Right cardiac atrium (tissue), 5 donors: ENCODE measurements at regions not wholly inside any gene's neighbourhood (a gene's known extent, or its start where the extent isn't known, plus 50 kb on each side); places are given as distances from the start of the nearest gene placed in this dataset.

ENCODE experiments used
- ATAC-seq, 2 donors: fragments of 200-7000 bp; cut with Tn5 transposase; one replicate each; pipeline versions ENCODE4 v1.8.0 to v1.9.1; 2020; ENCODE audit warnings: moderate library complexity in 2 of 2, mild to moderate bottlenecking in 1 of 2
- DNase-seq, 3 donors: peaks; one replicate each; pipeline ENCODE4 v3.0.0-alpha.2; 2020
- H3K27ac ChIP-seq: one replicate; pipeline ENCODE4 v1.5.1; 2013; ENCODE audit warnings: mild to moderate bottlenecking, low read length, control low read depth, moderate library complexity
- H3K27me3 ChIP-seq: one replicate; pipeline ENCODE4 v1.6.1; 2013; ENCODE audit not compliant: control insufficient read depth, insufficient read depth
- H3K4me1 ChIP-seq: one replicate; pipeline ENCODE4 v1.6.1; 2013; ENCODE audit warnings: low read length; ENCODE audit not compliant: control insufficient read depth, insufficient read depth
- H3K4me3 ChIP-seq: one replicate; pipeline ENCODE4 v1.5.1; 2013; ENCODE audit warnings: low read length, control low read depth
- H3K9me3 ChIP-seq: one replicate; pipeline ENCODE4 v1.6.1; 2013; ENCODE audit warnings: low read length; ENCODE audit not compliant: control insufficient read depth
- WGBS: extraction: QIAGEN DNeasy Blood & Tissue Kit; methylation state at CpG from one replicate; pipeline ENCODE4 v1.1.7; 2013; 5-methylcytosine and 5-hydroxymethylcytosine counted together
- intact Hi-C, 4 donors: fragments of 100-400 bp; cut with DNase I; formaldehyde crosslinking; loops; one replicate each; pipeline versions ENCODE4 v1.11.0 to v1.14.0; 2022 to 2023
- donor health status: healthy with polysubstance abuse.
- donor health status: DM: no; HTN: yes; CAD: no.
- donor health status: DM: no; HTN: no; CAD: no.
- donor health status: DM: no; HTN: yes; CAD: no; lungs with severe emphysema.
- donor health status: DM: yes; HTN: yes; CAD: no.

DNA sequence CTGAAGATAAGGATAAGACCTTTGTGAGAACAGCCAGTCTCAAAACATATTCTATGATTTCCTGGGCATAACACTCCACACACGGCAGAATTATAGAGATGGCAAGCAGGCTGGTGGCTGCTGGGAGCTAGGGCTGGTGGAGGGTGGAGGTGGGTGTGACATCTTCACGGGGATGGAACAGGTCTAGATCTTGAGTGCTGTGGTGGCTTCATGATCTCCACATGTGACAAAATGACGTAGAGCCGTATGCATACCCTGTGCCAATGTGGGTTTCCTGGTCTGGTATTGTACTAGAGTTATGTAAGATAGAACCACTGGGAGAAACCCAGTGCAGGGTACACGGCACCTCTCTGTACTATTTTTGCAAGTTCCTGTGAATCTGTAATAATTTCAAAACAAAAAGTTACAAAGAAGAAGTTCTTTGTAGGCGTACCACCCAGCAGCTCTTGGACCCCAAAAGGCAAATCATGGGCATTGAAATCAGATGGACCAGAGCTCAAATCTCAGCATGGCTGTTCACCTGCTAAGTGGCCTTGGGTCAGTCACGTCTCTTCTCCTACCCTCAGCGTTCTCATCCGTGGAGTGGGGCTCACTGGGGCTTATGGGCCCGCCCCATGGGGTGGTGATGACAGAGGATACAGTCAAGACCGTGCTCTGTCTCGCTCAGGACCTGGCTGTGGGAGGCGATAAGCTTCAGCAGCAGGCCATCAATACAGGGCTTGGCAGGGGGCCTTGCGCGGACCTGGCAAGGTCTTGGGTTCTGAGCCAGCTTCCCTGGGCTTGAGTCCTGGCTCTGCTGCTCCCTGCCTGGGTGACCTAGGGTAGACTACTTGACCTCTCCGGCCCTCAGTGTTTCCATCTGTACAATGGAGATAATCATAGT is 74.7 kb upstream of the UNC5A start:
- Histone ChIP-seq H3K4me1 (no peaks in the 10 kb centered on the region), H3K9me3 (peaks cover under 1% of the 10 kb centered on the region), H3K4me3 (no peak overlapping the region), H3K27me3 (no peaks in the 10 kb centered on the region), H3K27ac (no peak overlapping the region)
- intact Hi-C loops: no loop called here
- 76% methylated on average over 16 of the region's 16 CpGs for WGBS
- DNase-seq: no peak
- ATAC-seq: no peak

DNA sequence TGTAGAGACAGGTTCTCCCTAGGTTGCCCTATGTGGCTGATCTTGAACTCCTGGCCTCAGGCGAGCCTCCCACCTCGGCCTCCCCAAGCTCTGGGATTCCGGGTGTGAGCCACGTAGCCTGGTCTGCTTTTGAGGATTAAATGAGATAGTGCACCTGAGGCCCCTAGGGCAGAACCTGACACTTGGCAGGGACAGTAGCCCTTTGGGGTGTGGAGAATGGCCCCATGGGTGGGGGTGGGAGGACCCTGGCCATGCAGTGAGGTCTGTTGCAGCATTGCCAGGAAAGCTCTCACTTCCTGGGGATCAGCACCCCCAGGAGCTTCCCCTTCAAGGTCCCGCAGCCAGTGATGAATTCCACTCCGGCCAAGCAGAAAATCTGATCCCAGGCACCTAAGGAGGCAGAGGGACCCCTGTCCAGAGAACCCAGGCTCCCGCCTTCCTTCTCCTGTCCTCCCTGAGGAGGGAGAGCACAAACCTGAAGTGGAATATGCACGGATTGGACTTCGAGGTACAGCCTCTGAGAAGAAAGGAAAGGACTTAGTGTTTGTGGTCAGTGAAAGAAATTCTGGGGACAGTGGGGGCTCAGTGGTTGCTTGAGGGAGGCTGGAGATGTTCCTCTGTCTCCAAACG is 73.9 kb upstream of the UNC5A start:
- no peak for DNase-seq
- Histone ChIP-seq H3K4me3 (no peak overlapping the region), H3K4me1 (no peaks in the 10 kb centered on the region), H3K27ac (no peak overlapping the region), H3K27me3 (no peaks in the 10 kb centered on the region), H3K9me3 (no peaks in the 10 kb centered on the region)
- 60% methylated on average over 10 of the region's 10 CpGs for WGBS
- ATAC-seq: no peak
- intact Hi-C loops: no loop called here

DNA sequence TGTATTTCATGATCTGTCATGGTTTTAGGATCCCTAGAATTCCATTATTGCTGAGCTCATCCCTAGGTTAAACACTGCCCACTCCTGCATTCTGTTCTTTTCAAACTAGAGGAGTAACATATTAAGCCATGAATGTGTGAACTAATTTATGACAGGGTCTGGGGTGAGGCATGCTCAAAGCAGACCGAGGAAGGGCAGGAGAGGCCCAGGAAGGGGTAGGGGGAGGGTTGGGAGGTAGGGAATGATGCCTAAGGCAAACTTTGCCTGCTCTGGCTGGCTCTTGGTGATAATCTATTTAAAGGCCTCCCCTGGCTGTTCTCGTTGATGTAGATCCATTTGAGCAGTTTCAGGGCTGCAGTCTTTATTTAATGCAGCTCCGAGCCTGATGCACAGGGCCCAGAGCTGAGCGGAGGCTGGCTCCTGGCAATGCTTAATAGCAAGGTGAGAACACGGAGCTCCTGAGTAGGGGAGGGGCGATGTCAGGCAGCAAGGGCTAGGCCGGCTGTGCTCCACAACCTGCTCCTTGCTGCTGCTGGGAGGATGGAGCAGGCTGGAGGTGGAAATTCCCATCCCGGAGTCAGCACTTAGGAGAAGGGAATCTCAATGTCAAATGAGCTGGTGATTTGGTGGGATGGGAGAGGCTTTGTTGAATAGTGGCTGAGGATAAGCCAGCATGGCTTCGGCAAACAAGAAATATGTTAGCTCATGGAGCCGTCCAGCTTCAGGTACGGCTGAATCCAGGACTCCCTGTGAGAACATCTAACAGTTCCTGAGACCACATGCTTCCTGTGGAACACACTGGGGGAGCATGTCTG is 73.2 kb upstream of the UNC5A start:
- Histone ChIP-seq H3K4me1 (no peaks in the 10 kb centered on the region), H3K27me3 (no peaks in the 10 kb centered on the region), H3K27ac (no peak overlapping the region), H3K4me3 (no peak overlapping the region), H3K9me3 (no peaks in the 10 kb centered on the region)
- DNase-seq: no peak
- no peak for ATAC-seq
- WGBS: 61% methylated on average over 11 of the region's 11 CpGs
- intact Hi-C loops: no loop called here

DNA sequence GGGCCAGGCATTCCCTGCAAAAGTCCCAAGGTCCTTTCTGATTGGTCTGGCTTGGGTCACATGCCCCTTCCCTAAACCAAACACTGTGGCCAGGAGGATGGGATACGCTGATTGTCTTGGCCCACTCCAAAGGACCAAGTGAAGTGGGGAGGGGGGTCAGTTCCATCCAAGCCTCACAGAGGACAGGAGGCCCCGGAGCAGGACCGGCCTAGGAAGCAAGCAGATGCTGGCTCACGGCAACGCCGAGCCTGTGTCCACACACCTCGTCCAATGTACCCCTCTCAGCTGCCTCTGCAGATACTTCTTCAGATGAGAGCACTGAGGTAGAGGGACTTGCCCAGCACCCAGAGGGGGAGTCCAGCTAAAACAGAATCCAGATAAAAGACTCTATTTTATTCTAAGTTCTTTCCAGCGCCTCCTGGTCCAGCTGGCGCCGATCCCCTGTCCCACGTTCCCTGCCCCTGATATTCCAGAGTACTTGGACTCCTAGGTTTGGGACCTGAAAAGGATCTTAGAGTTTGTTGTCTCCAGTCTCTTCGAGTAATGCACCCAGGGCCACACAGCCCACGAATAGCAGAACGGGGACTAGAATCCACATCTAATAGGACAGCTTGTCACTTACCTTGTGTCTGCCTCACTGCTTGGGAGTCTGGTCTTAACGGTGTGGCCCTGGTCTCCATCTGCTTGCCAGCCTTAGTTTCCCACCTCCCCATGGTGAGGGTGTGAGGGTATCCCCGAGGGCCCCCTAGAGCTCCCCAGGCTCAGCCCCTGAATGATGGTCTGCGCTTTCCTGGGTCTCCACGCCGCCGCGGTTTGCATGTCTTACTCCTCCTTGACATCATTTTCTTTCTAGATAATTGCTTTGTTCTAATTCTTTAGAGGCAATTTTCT is 72.4 kb upstream of the UNC5A start:
- ATAC-seq (no peak), DNase-seq (no peak)
- H3K4me1 ChIP-seq: no peaks in the 10 kb centered on the region
- H3K9me3 ChIP-seq: no peaks in the 10 kb centered on the region
- intact Hi-C loops: no loop called here
- H3K27ac ChIP-seq: no peak overlapping the region
- no peaks in the 10 kb centered on the region for H3K27me3 ChIP-seq
- 81% methylated on average over 21 of the region's 21 CpGs for WGBS
- H3K4me3 ChIP-seq: no peak overlapping the region

DNA sequence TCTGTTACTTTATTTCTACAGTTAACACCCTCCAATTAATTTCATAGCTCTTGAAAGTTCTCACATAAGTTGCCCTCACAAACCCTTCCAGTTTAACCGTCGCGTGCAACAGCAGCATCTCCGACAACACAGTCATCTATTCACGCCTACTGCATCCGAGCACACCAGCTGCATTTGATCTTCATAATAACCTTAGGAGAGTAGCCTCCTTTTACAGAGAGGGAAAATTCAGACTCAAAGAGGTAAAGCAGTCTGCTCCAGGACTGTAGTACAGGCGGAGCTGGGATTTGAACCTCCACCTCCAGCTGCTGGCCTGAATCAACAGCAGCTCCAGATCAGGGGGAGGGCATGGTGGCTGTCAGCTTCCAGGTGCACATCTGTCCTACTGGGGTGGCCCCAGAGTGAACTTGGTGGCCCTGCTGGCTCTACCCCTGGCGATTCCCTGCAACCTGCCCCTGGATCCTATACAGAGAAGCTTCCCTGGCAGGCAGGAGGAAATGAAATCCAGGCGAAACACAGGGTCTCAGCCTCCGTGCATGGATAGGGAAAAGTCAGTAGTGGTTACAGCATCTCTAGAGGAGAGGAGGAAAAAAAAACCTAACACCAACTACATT is 71.6 kb upstream of the UNC5A start:
- DNase-seq (no peak), ATAC-seq (no peak)
- Histone ChIP-seq H3K4me1 (no peaks in the 10 kb centered on the region), H3K4me3 (no peak overlapping the region), H3K9me3 (no peaks in the 10 kb centered on the region), H3K27me3 (no peaks in the 10 kb centered on the region), H3K27ac (no peak overlapping the region)
- 76% methylated on average over 10 of the region's 10 CpGs for WGBS
- intact Hi-C loops: no loop called here

DNA sequence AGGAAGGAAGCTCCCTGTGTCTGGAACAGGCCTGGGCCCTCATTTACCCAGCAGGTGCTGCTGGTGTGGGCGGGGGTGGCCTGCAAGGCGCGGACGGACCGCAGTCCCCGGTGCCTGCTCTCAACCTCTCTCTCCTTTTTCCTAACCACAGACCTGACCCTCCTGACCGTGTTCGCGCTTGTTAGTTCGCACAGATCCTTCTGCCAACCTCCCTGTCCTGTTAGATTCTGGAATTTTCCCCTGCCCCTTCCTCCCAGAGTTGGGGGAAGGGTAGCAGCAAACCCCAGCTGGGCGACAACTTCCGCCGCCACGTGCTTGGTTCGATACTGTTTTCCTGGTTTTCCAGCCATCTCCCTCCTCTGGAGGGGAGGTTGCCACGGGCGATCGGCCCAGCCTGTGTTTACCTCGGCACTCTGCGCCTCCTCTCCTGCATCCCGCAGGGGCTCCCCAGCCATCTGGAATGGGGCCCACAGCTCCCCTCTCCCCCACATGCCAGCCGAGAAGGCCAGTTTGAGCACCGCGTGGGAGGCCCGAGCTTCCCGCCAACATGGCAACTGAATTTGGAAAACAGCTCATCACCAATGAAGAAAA is 70.8 kb upstream of the UNC5A start:
- no peak for DNase-seq
- intact Hi-C loops: no loop called here

DNA sequence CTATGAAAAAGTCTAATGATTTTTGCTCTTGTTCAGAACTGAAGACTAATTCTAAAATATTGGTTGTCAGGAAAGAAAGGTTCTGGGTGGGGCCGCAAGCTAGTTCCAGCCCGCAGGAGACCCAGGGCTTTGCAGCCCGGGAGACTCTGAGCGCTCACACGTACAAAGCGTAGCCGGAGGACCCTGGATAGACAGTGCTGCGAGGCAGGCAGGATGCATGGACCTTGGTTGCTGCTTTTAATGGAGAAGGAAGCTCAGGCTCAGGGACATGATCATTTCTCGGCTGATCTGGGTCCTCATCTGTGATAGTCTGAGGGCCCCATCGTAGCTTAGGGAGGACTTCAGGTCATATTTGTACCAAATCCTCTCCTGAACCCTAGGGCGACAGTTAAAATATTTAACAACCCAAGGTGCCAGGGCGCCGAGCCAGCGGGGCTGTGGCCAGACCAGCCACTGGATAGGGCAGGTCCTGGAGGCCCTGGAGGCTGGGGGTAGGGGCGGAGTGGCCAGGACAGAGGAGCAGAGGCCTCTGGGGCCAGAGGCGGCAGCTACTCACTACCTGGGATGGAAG is 70.1 kb upstream of the UNC5A start:
- Histone ChIP-seq H3K9me3 (no peaks in the 10 kb centered on the region), H3K4me1 (no peaks in the 10 kb centered on the region), H3K27ac (no peak overlapping the region), H3K4me3 (no peak overlapping the region), H3K27me3 (no peaks in the 10 kb centered on the region)
- intact Hi-C loops: no loop called here
- ATAC-seq (no peak), DNase-seq (no peak)
- 73% methylated on average over 16 of the region's 16 CpGs for WGBS

More for the DNA sequence above, 70.8 kb upstream of the UNC5A start:
- no peak for ATAC-seq
- Histone ChIP-seq H3K9me3 (no peaks in the 10 kb centered on the region), H3K27ac (no peak overlapping the region), H3K4me3 (no peak overlapping the region), H3K27me3 (no peaks in the 10 kb centered on the region), H3K4me1 (no peaks in the 10 kb centered on the region)
- WGBS: 32% methylated on average over 26 of the region's 26 CpGs

DNA sequence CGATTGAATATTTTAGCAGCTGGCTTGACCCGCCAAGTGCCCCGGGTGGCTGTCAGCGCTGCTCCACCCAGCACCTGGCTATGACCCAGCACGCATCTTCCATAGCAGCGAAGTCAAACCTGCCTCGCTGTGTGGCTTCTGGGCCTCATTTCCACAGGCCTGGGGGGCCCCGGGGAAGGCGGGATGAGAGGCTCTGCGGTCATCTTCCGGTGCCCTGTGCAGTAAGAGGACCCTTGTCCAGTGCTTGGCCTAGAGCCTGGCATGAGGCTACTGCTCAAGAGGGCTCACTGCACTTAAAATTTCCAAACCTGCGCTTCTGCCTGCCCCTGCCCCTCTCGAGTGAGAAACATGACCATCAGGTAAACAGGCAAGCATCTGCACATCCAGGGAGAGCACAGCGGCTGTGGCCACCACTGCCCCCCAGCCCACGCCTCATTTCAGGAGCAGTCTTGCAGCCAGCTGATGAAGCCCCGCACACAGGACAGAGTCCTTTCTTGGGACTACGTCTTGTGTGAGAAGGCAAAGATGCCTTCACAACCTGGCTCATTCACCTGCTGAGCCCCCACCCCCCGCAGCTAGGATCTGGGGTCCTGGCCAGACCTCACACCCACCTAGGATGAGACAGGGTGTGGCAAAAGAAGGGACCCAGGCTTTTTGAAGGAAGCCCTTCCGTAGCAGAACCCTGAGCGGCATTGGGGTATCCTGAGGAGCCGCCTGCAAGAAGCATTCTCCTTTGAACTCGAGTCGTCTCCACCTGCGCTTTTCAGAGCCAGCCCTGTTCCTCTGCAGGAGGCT is 69.5 kb upstream of the UNC5A start:
- ATAC-seq (no peak), DNase-seq (no peak)
- 75% methylated on average over 24 of the region's 24 CpGs for WGBS

DNA sequence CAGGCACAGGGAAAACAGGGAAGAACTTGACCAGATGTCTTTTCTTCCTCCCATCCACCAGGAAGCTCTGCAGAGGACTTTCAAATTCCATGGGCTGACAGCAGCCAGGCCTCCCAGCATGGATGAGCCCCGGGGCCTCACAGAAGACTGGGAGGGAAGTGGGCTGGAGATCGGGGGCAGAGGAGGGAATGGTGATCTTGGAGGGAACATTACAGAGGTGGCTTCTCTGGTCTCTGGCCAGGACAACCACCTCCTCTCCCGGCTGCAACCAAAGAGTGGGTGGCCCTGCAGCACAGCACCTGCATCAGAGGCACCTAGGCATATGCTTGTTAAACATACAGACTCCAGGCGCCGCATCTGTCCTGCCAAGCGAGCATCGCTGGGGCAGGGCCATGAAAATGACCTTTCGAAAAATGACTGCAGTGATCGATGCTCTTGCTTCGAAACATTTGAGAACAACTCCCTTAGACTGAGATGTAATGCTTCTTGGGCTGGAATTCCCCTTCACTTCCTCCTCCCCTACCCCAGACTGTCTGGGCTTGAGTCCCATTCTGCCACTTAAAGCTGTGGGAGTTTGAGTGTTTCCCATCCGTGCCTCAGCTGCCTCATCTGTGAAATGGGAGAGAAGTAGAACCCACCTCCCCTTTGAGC is 68.7 kb upstream of the UNC5A start:
- no peaks in the 10 kb centered on the region for H3K9me3 ChIP-seq
- H3K27ac ChIP-seq: no peak overlapping the region
- no peaks in the 10 kb centered on the region for H3K27me3 ChIP-seq
- ATAC-seq (no peak), DNase-seq (no peak)
- H3K4me3 ChIP-seq: no peak overlapping the region
- intact Hi-C loops: no loop called here
- 64% methylated on average over 11 of the region's 11 CpGs for WGBS
- H3K4me1 ChIP-seq: no peaks in the 10 kb centered on the region

More for the DNA sequence above, 69.5 kb upstream of the UNC5A start:
- H3K4me1 ChIP-seq: no peaks in the 10 kb centered on the region
- intact Hi-C loops: no loop called here
- no peak overlapping the region for H3K4me3 ChIP-seq
- no peak overlapping the region for H3K27ac ChIP-seq
- no peaks in the 10 kb centered on the region for H3K27me3 ChIP-seq
- no peaks in the 10 kb centered on the region for H3K9me3 ChIP-seq
